Breast epithelium (tissue), 4 donors: ENCODE measurements at regions not wholly inside any gene's neighbourhood (a gene's known extent, or its start where the extent isn't known, plus 50 kb on each side); places are given as distances from the start of the nearest gene placed in this dataset.

Source experiments
- DNase-seq, 2 donors: peaks; one replicate each; pipeline ENCODE4 v3.0.0-alpha.2; 2019; ENCODE audit warnings: low spot score in 2 of 2
- H3K27ac ChIP-seq, 2 donors: fragments of 200-600 bp; sonication (generic) in 1 of 2; one replicate each; pipeline ENCODE4 v1.5.1; 2016 to 2019; ENCODE audit warnings: mild to moderate bottlenecking in 1 of 2
- H3K27me3 ChIP-seq, 2 donors: fragments of 200-600 bp; sonication (generic) in 1 of 2; one replicate each; pipeline versions ENCODE4 v1.5.1 to v1.6.0; 2017 to 2019; ENCODE audit warnings: control low read depth in 1 of 2, mild to moderate bottlenecking in 1 of 2
- H3K36me3 ChIP-seq: fragments of 200-600 bp; one replicate; pipeline ENCODE4 v1.5.1; 2019
- H3K4me1 ChIP-seq, 2 donors: fragments of 200-600 bp; sonication (generic); one replicate each; pipeline ENCODE4 v1.5.1; 2016 to 2019; ENCODE audit warnings: control low read depth in 1 of 2
- H3K4me3 ChIP-seq, 3 donors: fragments of 200-600 bp; sonication (generic); 1 replicate in 2 of 3; 2 replicates in 1 of 3; pipeline ENCODE4 v1.5.1; 2016 to 2019; ENCODE audit warnings: mild to moderate bottlenecking in 3 of 3, moderate library complexity in 2 of 3
- H3K9me3 ChIP-seq, 2 donors: fragments of 200-600 bp; sonication (generic) in 1 of 2; one replicate each; pipeline ENCODE4 v1.5.1; 2016 to 2019; ENCODE audit warnings: control low read depth in 1 of 2
- POLR2A ChIP-seq: fragments of 450-650 bp; IDR thresholded peaks from one replicate; pipeline ENCODE4 v1.6.1; 2016; ENCODE audit warnings: antibody characterized with exemption, mild to moderate bottlenecking, moderate library complexity
- POLR2AphosphoS5 ChIP-seq, 3 donors: sonication (generic); formaldehyde crosslinking; IDR thresholded peaks; one replicate each; pipeline ENCODE4 v1.6.1; 2017; ENCODE audit warnings: antibody characterized with exemption in 3 of 3
- intact Hi-C: fragments of 100-400 bp; cut with DNase I; formaldehyde crosslinking; loops from one replicate; pipeline ENCODE4 v1.15.1; 2023; ENCODE audit warnings: low total_unique reads
- TF ChIP-seq, protein P1 (sequence below), 3 donors: fragments of 450-650 bp; IDR thresholded peaks; one replicate each; pipeline ENCODE4 v1.5.1; 2016 to 2017; ENCODE audit warnings: antibody characterized with exemption in 3 of 3, mild to moderate bottlenecking in 3 of 3, moderate library complexity in 3 of 3

DNA sequence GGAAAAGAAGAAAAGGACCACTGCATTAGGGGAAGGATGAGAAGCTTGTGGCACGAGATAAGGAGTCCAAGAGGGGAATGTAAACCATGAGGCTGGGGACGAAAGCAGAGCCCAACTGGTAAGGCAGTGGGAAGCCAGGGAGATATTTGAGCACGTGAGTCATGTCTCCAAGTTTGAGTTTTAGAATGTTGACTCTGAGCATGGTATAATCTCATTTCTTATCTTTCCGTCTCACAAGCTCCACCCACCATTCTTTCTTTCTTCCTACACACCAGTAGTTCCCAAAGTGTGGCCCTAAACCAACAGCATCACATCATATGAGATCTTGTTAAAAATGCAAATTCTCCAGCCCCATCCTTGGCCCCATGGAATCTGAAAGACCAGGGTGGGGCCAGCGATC lies 145.3 kb downstream of the PLPP3 start:
- intact Hi-C loops = no loop called here
- TF ChIP-seq POLR2AphosphoS5 (IDR thresholded peaks at IDR 0.05) = no peak
- TF ChIP-seq POLR2A = no peak
- TF ChIP-seq, protein P1, sequence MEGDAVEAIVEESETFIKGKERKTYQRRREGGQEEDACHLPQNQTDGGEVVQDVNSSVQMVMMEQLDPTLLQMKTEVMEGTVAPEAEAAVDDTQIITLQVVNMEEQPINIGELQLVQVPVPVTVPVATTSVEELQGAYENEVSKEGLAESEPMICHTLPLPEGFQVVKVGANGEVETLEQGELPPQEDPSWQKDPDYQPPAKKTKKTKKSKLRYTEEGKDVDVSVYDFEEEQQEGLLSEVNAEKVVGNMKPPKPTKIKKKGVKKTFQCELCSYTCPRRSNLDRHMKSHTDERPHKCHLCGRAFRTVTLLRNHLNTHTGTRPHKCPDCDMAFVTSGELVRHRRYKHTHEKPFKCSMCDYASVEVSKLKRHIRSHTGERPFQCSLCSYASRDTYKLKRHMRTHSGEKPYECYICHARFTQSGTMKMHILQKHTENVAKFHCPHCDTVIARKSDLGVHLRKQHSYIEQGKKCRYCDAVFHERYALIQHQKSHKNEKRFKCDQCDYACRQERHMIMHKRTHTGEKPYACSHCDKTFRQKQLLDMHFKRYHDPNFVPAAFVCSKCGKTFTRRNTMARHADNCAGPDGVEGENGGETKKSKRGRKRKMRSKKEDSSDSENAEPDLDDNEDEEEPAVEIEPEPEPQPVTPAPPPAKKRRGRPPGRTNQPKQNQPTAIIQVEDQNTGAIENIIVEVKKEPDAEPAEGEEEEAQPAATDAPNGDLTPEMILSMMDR (IDR thresholded peaks at IDR 0.05) = no peak
- no peaks in the 10 kb centered on the region for H3K4me1 ChIP-seq
- no peak overlapping the region for H3K4me3 ChIP-seq
- H3K27me3 ChIP-seq = no peaks in the 10 kb centered on the region
- H3K36me3 ChIP-seq = no peaks in the 10 kb centered on the region
- no peaks in the 10 kb centered on the region for H3K9me3 ChIP-seq
- DNase-seq = no peak
- no peak overlapping the region for H3K27ac ChIP-seq

DNA sequence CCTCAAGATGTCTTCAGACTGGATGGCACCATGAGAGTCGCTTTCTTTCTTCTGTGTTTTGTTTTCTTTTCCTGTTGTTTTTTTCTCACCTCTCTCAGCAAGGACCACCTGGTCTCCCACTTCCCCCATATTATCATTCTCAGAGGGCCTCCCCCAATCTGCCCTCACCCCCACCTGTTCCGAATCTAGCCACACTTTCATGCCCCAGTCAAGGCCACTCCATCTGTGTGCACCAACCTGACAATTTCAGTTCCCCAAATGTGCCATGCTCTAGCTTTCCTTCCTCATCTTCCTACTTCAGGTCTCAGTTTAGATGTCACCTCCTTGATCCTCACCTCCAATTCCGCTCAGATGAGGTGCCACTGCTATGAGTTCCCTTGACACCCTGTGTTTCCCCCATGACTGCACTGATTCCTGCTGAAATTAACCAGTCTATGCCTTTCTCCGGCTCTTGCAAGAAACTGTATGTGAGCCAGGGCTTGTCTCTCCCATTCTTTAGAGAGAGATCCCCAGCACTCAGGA lies 146.2 kb downstream of the PLPP3 start:
- Histone ChIP-seq H3K4me3 (no peak overlapping the region), H3K27me3 (no peaks in the 10 kb centered on the region), H3K36me3 (no peaks in the 10 kb centered on the region), H3K27ac (peak overlapping the region in 1 of 2 donors; percentile 51), H3K4me1 (no peaks in the 10 kb centered on the region), H3K9me3 (no peaks in the 10 kb centered on the region)
- no peak for DNase-seq
- intact Hi-C loops = no loop called here
- TF ChIP-seq POLR2AphosphoS5 (IDR thresholded peaks at IDR 0.05) (no peak), POLR2A (no peak)
- TF ChIP-seq, protein P1 (IDR thresholded peaks at IDR 0.05) = no peak

DNA sequence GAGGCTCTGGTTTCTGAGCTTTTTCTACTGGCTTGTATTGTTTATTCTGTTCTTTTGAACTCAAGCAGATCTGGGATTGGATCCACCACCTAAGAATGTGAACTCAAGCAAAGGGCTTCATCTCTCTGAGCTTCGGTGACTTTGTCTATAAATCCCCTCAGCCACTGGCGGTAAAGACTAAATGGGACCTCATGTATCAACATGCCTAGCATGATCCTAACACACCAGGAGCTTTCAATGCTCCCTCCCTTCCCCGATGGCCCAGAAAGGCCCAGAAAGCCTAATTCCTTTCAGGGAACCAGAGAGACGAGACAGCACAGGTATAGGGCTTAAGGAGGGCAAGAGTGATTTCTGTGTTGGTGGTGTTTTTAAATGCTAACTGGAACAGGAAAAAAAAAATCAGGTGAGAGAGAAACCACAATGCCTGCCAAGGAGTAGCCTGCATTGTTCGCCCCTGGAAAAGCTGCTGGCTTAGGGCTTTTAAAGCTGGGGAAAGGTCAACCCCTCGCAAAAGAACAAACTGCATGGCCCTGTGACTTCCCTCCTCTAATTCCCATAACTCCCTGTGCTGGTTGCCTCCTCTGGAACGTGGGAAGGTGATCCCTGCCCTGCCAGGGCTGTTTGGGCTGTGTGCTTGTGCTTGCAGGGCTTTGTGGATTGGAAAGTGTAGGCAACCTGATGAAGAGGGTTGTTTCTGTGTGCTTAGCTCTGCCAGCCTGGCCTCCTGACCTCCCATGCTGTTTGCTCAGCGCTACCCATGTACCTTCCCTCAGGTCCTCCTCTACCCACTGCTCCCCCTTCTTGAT lies 147.0 kb downstream of the PLPP3 start:
- no peak for DNase-seq
- no peaks in the 10 kb centered on the region for H3K9me3 ChIP-seq
- peak overlapping the region; percentile 15 to 51 for H3K27ac ChIP-seq

DNA sequence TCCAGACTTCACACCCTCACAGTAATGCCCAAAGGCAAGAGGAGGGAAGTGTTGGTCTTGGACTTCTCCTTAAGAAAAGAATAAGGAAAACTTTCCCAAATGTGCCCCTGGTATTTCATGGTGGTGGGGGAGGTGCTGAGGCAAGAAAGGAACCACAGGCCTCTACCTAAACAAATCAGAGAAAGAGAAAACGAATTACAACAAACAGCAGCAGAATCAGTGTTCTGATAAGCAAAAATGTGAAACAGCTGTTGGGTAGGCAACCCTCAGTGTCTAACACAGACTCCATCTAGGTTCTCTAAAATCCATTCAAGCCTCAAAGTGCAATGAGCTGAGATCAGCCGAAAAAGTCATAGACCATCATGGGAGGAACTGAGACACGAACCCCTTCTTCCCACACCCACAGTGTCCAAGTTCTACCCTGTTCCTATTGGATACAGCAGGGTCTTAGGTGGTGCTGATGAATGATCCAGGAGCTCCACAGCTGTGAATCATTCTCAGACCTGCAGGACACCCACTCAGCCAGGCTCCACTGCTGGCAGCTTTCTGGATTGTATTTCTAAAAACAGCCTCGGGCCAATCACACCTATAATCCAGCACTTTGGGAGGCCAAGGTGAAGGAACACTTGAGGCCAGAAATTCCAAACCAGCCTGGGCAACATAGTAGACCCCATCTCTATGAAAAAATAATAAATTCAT lies 149.1 kb downstream of the PLPP3 start:
- Histone ChIP-seq H3K36me3 (no peaks in the 10 kb centered on the region), H3K27ac (no peak overlapping the region), H3K9me3 (no peaks in the 10 kb centered on the region), H3K27me3 (no peaks in the 10 kb centered on the region), H3K4me1 (no peaks in the 10 kb centered on the region), H3K4me3 (no peak overlapping the region)
- no peak for DNase-seq
- intact Hi-C loops = no loop called here
- TF ChIP-seq POLR2A (no peak), POLR2AphosphoS5 (IDR thresholded peaks at IDR 0.05) (no peak)
- TF ChIP-seq, protein P1 (IDR thresholded peaks at IDR 0.05) = no peak

More for the DNA sequence above, 147.0 kb downstream of the PLPP3 start:
- no peaks in the 10 kb centered on the region for H3K4me1 ChIP-seq
- intact Hi-C loops = no loop called here
- no peaks in the 10 kb centered on the region for H3K27me3 ChIP-seq
- H3K36me3 ChIP-seq = no peaks in the 10 kb centered on the region
- H3K4me3 ChIP-seq = no peak overlapping the region
- TF ChIP-seq POLR2AphosphoS5 (IDR thresholded peaks at IDR 0.05) = no peak
- TF ChIP-seq, protein P1 (IDR thresholded peaks at IDR 0.05) = no peak
- TF ChIP-seq POLR2A = no peak

DNA sequence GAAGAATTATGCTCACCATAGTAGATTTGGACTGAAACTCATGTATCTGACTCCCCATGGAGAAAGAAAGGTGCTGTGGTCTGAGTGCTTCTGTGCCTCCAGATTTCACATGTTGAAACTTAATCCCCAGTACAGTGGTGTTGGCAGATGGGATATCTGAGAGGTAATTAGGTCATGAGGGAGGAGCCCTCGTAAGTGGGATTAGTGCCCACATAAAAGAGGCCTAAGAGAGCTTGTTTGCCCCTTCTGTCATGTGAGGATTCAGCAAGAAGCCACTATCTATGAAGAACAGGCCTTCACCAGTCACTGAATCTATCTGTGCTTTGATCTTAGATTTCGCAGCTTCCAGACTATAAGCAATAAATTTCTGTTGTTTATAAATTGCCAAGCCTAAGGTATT lies 150.1 kb downstream of the PLPP3 start:
- intact Hi-C loops = no loop called here
- Histone ChIP-seq H3K9me3 (no peaks in the 10 kb centered on the region), H3K4me1 (no peaks in the 10 kb centered on the region), H3K27me3 (no peaks in the 10 kb centered on the region), H3K27ac (no peak overlapping the region), H3K36me3 (no peaks in the 10 kb centered on the region), H3K4me3 (no peak overlapping the region)
- TF ChIP-seq POLR2AphosphoS5 (IDR thresholded peaks at IDR 0.05) (no peak), POLR2A (no peak)
- TF ChIP-seq, protein P1 (IDR thresholded peaks at IDR 0.05) = no peak
- no peak for DNase-seq
